ENCODE measurements at regions not wholly inside any gene's neighbourhood (a gene's known extent, or its start where the extent isn't known, plus 50 kb on each side); places are given as distances from the start of the nearest gene placed in this dataset.

GRCh38 chr4:29711226-29711625 is 1008.9 kb upstream of the PCDH7 start:
- H3K9ac ChIP-seq (ENCODE audit: control insufficient read depth, extremely low read depth, insufficient read depth, low read length), result no peak overlapping the region
- dilution Hi-C loops (cut with MboI; ENCODE audit: extremely low pct_ligation_motif_present, low sequenced_read_pairs), result no loop called here
- no peaks in the 10 kb centered on the region for H3K9me1 ChIP-seq (ENCODE audit: control insufficient read depth, extremely low read depth, insufficient read depth, low read length)
- H3K9me3 ChIP-seq (ENCODE audit: control insufficient read depth, low read depth, low read length), result no peaks in the 10 kb centered on the region
- H2AFZ ChIP-seq (ENCODE audit: control insufficient read depth, low read length), result no peak overlapping the region
- no peaks in the 10 kb centered on the region for H3K4me1 ChIP-seq (ENCODE audit: control insufficient read depth, extremely low read depth, insufficient read depth, low read length)
- no peaks in the 10 kb centered on the region for H4K20me1 ChIP-seq (ENCODE audit: control insufficient read depth, extremely low read depth, insufficient read depth, low read length)
- DNase-seq (ENCODE audit: low read depth, low spot score), result no peak
- H3K27ac ChIP-seq (ENCODE audit: control insufficient read depth, insufficient read depth, low read length), result no peak overlapping the region
- no peaks in the 10 kb centered on the region for H3K79me2 ChIP-seq (ENCODE audit: control insufficient read depth, insufficient read depth, low read length)
- H3K27me3 ChIP-seq (ENCODE audit: control insufficient read depth, extremely low read depth, insufficient read depth, low read length), result no peaks in the 10 kb centered on the region
- H3K4me2 ChIP-seq (ENCODE audit: control insufficient read depth, extremely low read depth, insufficient read depth, low read depth, low read length), result no peak overlapping the region
- TF ChIP-seq CTCF (optimal IDR thresholded peaks at IDR 0.05 in 1 of 3, IDR thresholded peaks at IDR 0.05 in 1 of 3, conservative IDR thresholded peaks at IDR 0.05 in 1 of 3; ENCODE audit: extremely low read depth in 1 of 3, insufficient read depth in 2 of 3, low read length in 3 of 3) (no peak), EZH2 (IDR thresholded peaks at IDR 0.05; ENCODE audit: low read length) (no peak)
- H3K4me3 ChIP-seq (ENCODE audit: control insufficient read depth in 2 of 3, extremely low read depth in 1 of 3, insufficient read depth in 2 of 3, low read depth in 1 of 3, low read length in 3 of 3), result no peak overlapping the region
- FAIRE-seq, result no peak
- no peaks in the 10 kb centered on the region for H3K36me3 ChIP-seq (ENCODE audit: control insufficient read depth in 2 of 2, extremely low read depth in 1 of 2, insufficient read depth in 2 of 2, low read length in 2 of 2)

- no peaks in the 10 kb centered on the region for H3K36me3 ChIP-seq (ENCODE audit: control insufficient read depth in 2 of 2, extremely low read depth in 1 of 2, insufficient read depth in 2 of 2, low read length in 2 of 2)
Measured at GRCh38 chr4:29717287-29718057, 1002.7 kb upstream of the PCDH7 start.

More at GRCh38 chr4:29717287-29718057, 1002.7 kb upstream of the PCDH7 start:
- no peak for FAIRE-seq
- Histone ChIP-seq H3K4me2 (ENCODE audit: control insufficient read depth, extremely low read depth, insufficient read depth, low read depth, low read length) (no peak overlapping the region), H3K27ac (ENCODE audit: control insufficient read depth, insufficient read depth, low read length) (no peak overlapping the region), H3K9ac (ENCODE audit: control insufficient read depth, extremely low read depth, insufficient read depth, low read length) (no peak overlapping the region), H3K79me2 (ENCODE audit: control insufficient read depth, insufficient read depth, low read length) (no peaks in the 10 kb centered on the region), H2AFZ (ENCODE audit: control insufficient read depth, low read length) (no peak overlapping the region), H3K9me3 (ENCODE audit: control insufficient read depth, low read depth, low read length) (no peaks in the 10 kb centered on the region), H3K4me3 (ENCODE audit: control insufficient read depth in 2 of 3, extremely low read depth in 1 of 3, insufficient read depth in 2 of 3, low read depth in 1 of 3, low read length in 3 of 3) (no peak overlapping the region), H3K4me1 (ENCODE audit: control insufficient read depth, extremely low read depth, insufficient read depth, low read length) (no peaks in the 10 kb centered on the region), H3K27me3 (ENCODE audit: control insufficient read depth, extremely low read depth, insufficient read depth, low read length) (no peaks in the 10 kb centered on the region), H4K20me1 (ENCODE audit: control insufficient read depth, extremely low read depth, insufficient read depth, low read length) (no peaks in the 10 kb centered on the region), H3K9me1 (ENCODE audit: control insufficient read depth, extremely low read depth, insufficient read depth, low read length) (no peaks in the 10 kb centered on the region)
- DNase-seq (ENCODE audit: low read depth, low spot score), result no peak
- TF ChIP-seq EZH2 (IDR thresholded peaks at IDR 0.05; ENCODE audit: low read length) (no peak), CTCF (optimal IDR thresholded peaks at IDR 0.05 in 1 of 3, IDR thresholded peaks at IDR 0.05 in 1 of 3, conservative IDR thresholded peaks at IDR 0.05 in 1 of 3; ENCODE audit: extremely low read depth in 1 of 3, insufficient read depth in 2 of 3, low read length in 3 of 3) (no peak)
- dilution Hi-C loops (cut with MboI; ENCODE audit: extremely low pct_ligation_motif_present, low sequenced_read_pairs), result no loop called here

All from keratinocyte (primary cell).